A549 (cell line): ENCODE measurements at regions not wholly inside any gene's neighbourhood (a gene's known extent, or its start where the extent isn't known, plus 50 kb on each side); places are given as distances from the start of the nearest gene placed in this dataset.
A peak's percentile ranks its signal among the peaks of the same experiment; 100 is the strongest.

Source experiments
- ATAC-seq, 2 experiments: fragments of 200-7000 bp in 1 of 2; fragments of >200 bp in 1 of 2; cut with Nextera tagmentation in 1 of 2; cut with Tn5 transposase in 1 of 2; 3 replicates each; pipeline versions ENCODE4 v1.8.0 to v1.9.1; 2018 to 2020; ENCODE audit warnings: mild to moderate bottlenecking in 1 of 2, moderate library complexity in 1 of 2
- CTCF ChIA-PET: fragments of 300-600 bp; sonication (Branson Sonifier 250); formaldehyde crosslinking; extraction: SDS; loops from one replicate; lab custom pipeline; 2021; ENCODE audit warnings: antibody characterized with exemption, inconsistent platforms; lab: Yijun Ruan, JAX
- POLR2A ChIA-PET: fragments of 350-600 bp; formaldehyde crosslinking; extraction: SDS; loops from one replicate; lab custom pipeline; 2021; ENCODE audit warnings: antibody characterized with exemption, inconsistent platforms; lab: Yijun Ruan, JAX
- DNase-seq, 2 experiments: peaks; one replicate each; pipeline versions ENCODE4 v3.0.0 to v3.0.0-alpha.2; 2011 to 2016; ENCODE audit warnings: low read depth in 1 of 2, low spot score in 1 of 2
- FAIRE-seq: peaks from 2 replicates; lab custom pipeline; 2011; peaks lifted over from hg19 to GRCh38; lab: Jason Lieb, UNC
- H3K27ac ChIP-seq, 2 experiments: fragments of >200 bp; sonication (Bioruptor Twin); formaldehyde crosslinking; 3 replicates each; pipeline ENCODE4 v1.5.1; 2016 to 2017
- H3K4me1 ChIP-seq: fragments of >200 bp; sonication (Bioruptor Twin); formaldehyde crosslinking; 3 replicates; pipeline ENCODE4 v1.6.1; 2016
- H3K4me2 ChIP-seq: fragments of >200 bp; sonication (Bioruptor Twin); formaldehyde crosslinking; 3 replicates; pipeline ENCODE4 v1.6.1; 2016
- H3K4me3 ChIP-seq: fragments of >200 bp; sonication (Bioruptor Twin); formaldehyde crosslinking; 3 replicates; pipeline ENCODE4 v1.5.1; 2016
- H3K9me3 ChIP-seq: fragments of >200 bp; sonication (Bioruptor Twin); formaldehyde crosslinking; 3 replicates; pipeline ENCODE4 v1.6.1; 2016
- CBX2 ChIP-seq: fragments of 200-600 bp; sonication (generic); IDR thresholded peaks from 2 replicates; pipeline ENCODE4 v1.6.1; 2016; ENCODE audit warnings: low read depth, mild to moderate bottlenecking, borderline replicate concordance
- CBX8 ChIP-seq: fragments of 200-600 bp; sonication (generic); IDR thresholded peaks from 2 replicates; pipeline ENCODE4 v1.6.1; 2016
- CEBPB ChIP-seq, 2 experiments: fragments of >200 bp in 1 of 2; sonication (Bioruptor Twin) in 1 of 2; formaldehyde crosslinking in 1 of 2; IDR thresholded peaks; 2 replicates each; pipeline ENCODE4 v1.6.1; 2012 to 2016
- EHF ChIP-seq: fragments of 250-450 bp; sonication (Bioruptor Pico); IDR thresholded peaks from 2 replicates; pipeline ENCODE4 v1.5.0; 2020; ENCODE audit warnings: mild to moderate bottlenecking
- GATA3 ChIP-seq: IDR thresholded peaks from 2 replicates; pipeline ENCODE4 v1.6.1; 2012; ENCODE audit warnings: borderline replicate concordance
- HEYL ChIP-seq: fragments of 250-450 bp; sonication (Bioruptor Pico); IDR thresholded peaks from 2 replicates; pipeline ENCODE4 v1.8.0; 2021; ENCODE audit warnings: mild to moderate bottlenecking, moderate library complexity
- JUN ChIP-seq, 2 experiments: fragments of >200 bp; sonication (Bioruptor Twin); formaldehyde crosslinking; IDR thresholded peaks; 2 replicates in 1 of 2; 3 replicates in 1 of 2; pipeline ENCODE4 v1.6.1; 2016 to 2017
- MAZ ChIP-seq: fragments of 150-350 bp; IDR thresholded peaks from 2 replicates; pipeline ENCODE4 v1.6.1; 2014; ENCODE audit warnings: antibody characterized with exemption, low read depth, low read length, borderline replicate concordance
- MYC ChIP-seq: IDR thresholded peaks from 2 replicates; pipeline ENCODE4 v1.6.1; 2012; ENCODE audit warnings: mild to moderate bottlenecking, inconsistent platforms, low read length, improper control_type of control experiment, borderline replicate concordance
- RAD21 ChIP-seq, 2 experiments: fragments of >200 bp in 1 of 2; sonication (Bioruptor Twin) in 1 of 2; formaldehyde crosslinking in 1 of 2; IDR thresholded peaks in 1 of 2; conservative IDR thresholded peaks in 1 of 2; 2 replicates in 1 of 2; 3 replicates in 1 of 2; pipeline ENCODE4 v1.6.1; 2012 to 2018; ENCODE audit warnings: inconsistent platforms in 1 of 2
- RARB ChIP-seq: fragments of 250-450 bp; sonication (Bioruptor Pico); IDR thresholded peaks from 2 replicates; pipeline ENCODE4 v1.8.0; 2021; ENCODE audit warnings: mild to moderate bottlenecking, moderate library complexity
- RCOR1 ChIP-seq: fragments of 150-350 bp; IDR thresholded peaks from 2 replicates; pipeline ENCODE4 v1.6.1; 2014; ENCODE audit warnings: antibody characterized with exemption, low read length, low read depth
- RFX5 ChIP-seq: fragments of 450-650 bp; IDR thresholded peaks from 2 replicates; pipeline ENCODE4 v1.7.1; 2014; ENCODE audit warnings: antibody characterized with exemption, mild to moderate bottlenecking, moderate library complexity
- SMC3 ChIP-seq: fragments of >200 bp; sonication (Bioruptor Twin); formaldehyde crosslinking; IDR thresholded peaks from 3 replicates; pipeline ENCODE4 v1.6.1; 2018; ENCODE audit warnings: inconsistent platforms
- SREBF2 ChIP-seq: fragments of 450-650 bp; IDR thresholded peaks from 2 replicates; pipeline ENCODE4 v1.6.1; 2014; ENCODE audit warnings: mild to moderate bottlenecking, moderate library complexity
- ZFP36 ChIP-seq: fragments of 450-650 bp; IDR thresholded peaks from 2 replicates; pipeline ENCODE4 v1.6.1; 2014; ENCODE audit warnings: borderline replicate concordance; ENCODE audit not compliant: partially characterized antibody
- ZSCAN20 ChIP-seq: fragments of 250-450 bp; sonication (Bioruptor Pico); IDR thresholded peaks from 2 replicates; pipeline ENCODE4 v1.8.0; 2022; ENCODE audit warnings: mild to moderate bottlenecking, moderate library complexity
- whole genome bisulfite sequencing: methylation state at CpG from one replicate; pipeline ENCODE4 v1.1.6; 2017; ENCODE audit errors: missing lambda C conversion rate; 5-methylcytosine and 5-hydroxymethylcytosine counted together
- TF ChIP-seq, protein P1 (sequence below): fragments of 150-350 bp; IDR thresholded peaks from 2 replicates; pipeline ENCODE4 v1.6.1; 2014; ENCODE audit warnings: low read depth, mild to moderate bottlenecking, low read length
- TF ChIP-seq, protein P2 (sequence below): fragments of >200 bp; sonication (Bioruptor Twin); formaldehyde crosslinking; IDR thresholded peaks from 3 replicates; pipeline ENCODE4 v1.5.1; 2016
- TF ChIP-seq, protein P3 (sequence below): fragments of 450-650 bp; IDR thresholded peaks from 2 replicates; pipeline ENCODE4 v1.6.1; 2014; ENCODE audit warnings: antibody characterized with exemption
- TF ChIP-seq, protein P4 (sequence below): IDR thresholded peaks from 2 replicates; pipeline ENCODE4 v1.6.1; 2012

DNA sequence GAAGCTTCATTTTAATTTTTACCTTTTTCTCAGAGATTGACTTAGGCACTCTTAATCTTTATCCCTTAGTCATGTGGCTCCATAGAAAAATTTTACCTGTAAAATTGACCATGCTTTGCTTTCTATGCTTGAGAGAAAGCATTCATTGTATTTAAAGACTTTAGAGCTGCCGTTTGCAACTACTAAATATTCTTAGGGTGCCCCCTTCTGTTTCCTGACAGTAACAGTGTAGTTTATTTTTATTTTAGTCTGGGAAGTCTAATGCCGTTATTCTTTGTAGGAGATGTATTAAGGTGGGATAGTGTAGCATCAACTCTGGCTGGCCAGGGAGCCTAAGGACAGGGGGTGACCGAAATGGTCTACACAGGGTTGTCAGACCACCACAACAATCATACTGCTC is 84.5 kb upstream of the SYNPR start:
- ATAC-seq: no peak
- DNase-seq: no peak
- H3K27ac ChIP-seq: no peak overlapping the region
- TF ChIP-seq RARB (CRISPR knock-in tag) (no peak), ZSCAN20 (CRISPR knock-in tag) (no peak), ZFP36 (no peak), RAD21 (conservative IDR thresholded peaks at IDR 0.05 in 1 of 2, IDR thresholded peaks at IDR 0.05 in 1 of 2) (peak; percentile 23 to 45; a peak in 2 of 5 replicates), CEBPB (IDR thresholded peaks at IDR 0.05) (no peak), MYC (no peak), GATA3 (no peak), MAZ (no peak), SMC3 (0 out of 3 replicates have a peak, but pooled peaks have one; percentile 11), HEYL (CRISPR knock-in tag) (no peak), JUN (IDR thresholded peaks at IDR 0.05) (no peak), CBX8 (no peak), SREBF2 (no peak)
- TF ChIP-seq, protein P1, sequence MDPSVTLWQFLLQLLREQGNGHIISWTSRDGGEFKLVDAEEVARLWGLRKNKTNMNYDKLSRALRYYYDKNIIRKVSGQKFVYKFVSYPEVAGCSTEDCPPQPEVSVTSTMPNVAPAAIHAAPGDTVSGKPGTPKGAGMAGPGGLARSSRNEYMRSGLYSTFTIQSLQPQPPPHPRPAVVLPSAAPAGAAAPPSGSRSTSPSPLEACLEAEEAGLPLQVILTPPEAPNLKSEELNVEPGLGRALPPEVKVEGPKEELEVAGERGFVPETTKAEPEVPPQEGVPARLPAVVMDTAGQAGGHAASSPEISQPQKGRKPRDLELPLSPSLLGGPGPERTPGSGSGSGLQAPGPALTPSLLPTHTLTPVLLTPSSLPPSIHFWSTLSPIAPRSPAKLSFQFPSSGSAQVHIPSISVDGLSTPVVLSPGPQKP: no peak
- TF ChIP-seq, protein P2, sequence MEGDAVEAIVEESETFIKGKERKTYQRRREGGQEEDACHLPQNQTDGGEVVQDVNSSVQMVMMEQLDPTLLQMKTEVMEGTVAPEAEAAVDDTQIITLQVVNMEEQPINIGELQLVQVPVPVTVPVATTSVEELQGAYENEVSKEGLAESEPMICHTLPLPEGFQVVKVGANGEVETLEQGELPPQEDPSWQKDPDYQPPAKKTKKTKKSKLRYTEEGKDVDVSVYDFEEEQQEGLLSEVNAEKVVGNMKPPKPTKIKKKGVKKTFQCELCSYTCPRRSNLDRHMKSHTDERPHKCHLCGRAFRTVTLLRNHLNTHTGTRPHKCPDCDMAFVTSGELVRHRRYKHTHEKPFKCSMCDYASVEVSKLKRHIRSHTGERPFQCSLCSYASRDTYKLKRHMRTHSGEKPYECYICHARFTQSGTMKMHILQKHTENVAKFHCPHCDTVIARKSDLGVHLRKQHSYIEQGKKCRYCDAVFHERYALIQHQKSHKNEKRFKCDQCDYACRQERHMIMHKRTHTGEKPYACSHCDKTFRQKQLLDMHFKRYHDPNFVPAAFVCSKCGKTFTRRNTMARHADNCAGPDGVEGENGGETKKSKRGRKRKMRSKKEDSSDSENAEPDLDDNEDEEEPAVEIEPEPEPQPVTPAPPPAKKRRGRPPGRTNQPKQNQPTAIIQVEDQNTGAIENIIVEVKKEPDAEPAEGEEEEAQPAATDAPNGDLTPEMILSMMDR: peak; percentile 24; the same call in 1 of the 3 replicates
- TF ChIP-seq, protein P3, sequence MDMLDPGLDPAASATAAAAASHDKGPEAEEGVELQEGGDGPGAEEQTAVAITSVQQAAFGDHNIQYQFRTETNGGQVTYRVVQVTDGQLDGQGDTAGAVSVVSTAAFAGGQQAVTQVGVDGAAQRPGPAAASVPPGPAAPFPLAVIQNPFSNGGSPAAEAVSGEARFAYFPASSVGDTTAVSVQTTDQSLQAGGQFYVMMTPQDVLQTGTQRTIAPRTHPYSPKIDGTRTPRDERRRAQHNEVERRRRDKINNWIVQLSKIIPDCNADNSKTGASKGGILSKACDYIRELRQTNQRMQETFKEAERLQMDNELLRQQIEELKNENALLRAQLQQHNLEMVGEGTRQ: no peak
- TF ChIP-seq, protein P4, sequence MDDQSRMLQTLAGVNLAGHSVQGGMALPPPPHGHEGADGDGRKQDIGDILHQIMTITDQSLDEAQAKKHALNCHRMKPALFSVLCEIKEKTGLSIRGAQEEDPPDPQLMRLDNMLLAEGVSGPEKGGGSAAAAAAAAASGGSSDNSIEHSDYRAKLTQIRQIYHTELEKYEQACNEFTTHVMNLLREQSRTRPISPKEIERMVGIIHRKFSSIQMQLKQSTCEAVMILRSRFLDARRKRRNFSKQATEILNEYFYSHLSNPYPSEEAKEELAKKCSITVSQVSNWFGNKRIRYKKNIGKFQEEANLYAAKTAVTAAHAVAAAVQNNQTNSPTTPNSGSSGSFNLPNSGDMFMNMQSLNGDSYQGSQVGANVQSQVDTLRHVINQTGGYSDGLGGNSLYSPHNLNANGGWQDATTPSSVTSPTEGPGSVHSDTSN: no peak
- H3K4me3 ChIP-seq: no peak overlapping the region
- CTCF ChIA-PET: interaction anchor here (0.6 to 2.4 kb wide), 4 partner anchors 265 to 571 kb away, joined by 3 to 9 read pairs (median 5); no protein-coding TSS in a partner anchor
- no peak for FAIRE-seq
- H3K4me2 ChIP-seq: no peak overlapping the region
- WGBS: 3% methylated on average over 3 of the region's 3 CpGs
- POLR2A ChIA-PET: no interaction called here
- no peaks in the 10 kb centered on the region for H3K4me1 ChIP-seq
- H3K9me3 ChIP-seq: no peaks in the 10 kb centered on the region

DNA sequence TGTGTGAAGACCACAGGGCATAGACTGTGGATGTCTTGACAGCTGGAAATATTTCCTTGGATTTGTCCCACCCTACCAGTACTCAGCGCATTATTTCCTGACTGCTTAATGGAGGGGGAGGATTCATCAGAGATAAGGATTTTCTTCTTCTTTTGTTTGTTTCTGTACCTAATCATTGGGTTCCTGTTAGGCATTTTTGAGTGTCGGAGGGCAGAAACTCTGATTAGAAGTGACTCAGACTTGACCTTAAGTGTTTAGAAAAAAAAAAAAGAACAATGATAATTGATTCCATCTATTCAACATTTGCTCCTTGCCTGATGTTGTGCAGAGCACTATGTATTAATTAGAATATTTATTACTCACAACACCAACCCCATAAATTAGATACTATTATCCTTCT is 78.5 kb upstream of the SYNPR start:
- ATAC-seq (no peak), FAIRE-seq (no peak)
- CTCF ChIA-PET: interaction anchor here (2.0 kb wide), 1 partner anchor 533 kb away, joined by 5 read pairs; no protein-coding TSS in a partner anchor

More for the DNA sequence above, 78.5 kb upstream of the SYNPR start:
- 22% methylated on average over 2 of the region's 2 CpGs for WGBS
- H3K4me2 ChIP-seq: no peak overlapping the region
- H3K4me3 ChIP-seq: no peak overlapping the region
- POLR2A ChIA-PET: no interaction called here
- no peak for TF ChIP-seq RCOR1
- no peak for TF ChIP-seq CBX2
- TF ChIP-seq, protein P1: no peak
- TF ChIP-seq EHF (CRISPR knock-in tag): no peak
- TF ChIP-seq RFX5: no peak
- TF ChIP-seq, protein P3: no peak
- no peaks in the 10 kb centered on the region for H3K9me3 ChIP-seq
- no peak overlapping the region for H3K27ac ChIP-seq
- H3K4me1 ChIP-seq: no peaks in the 10 kb centered on the region
- DNase-seq: no peak
